ENCODE measurements at regions not wholly inside any gene's neighbourhood (a gene's known extent, or its start where the extent isn't known, plus 50 kb on each side); places are given as distances from the start of the nearest gene placed in this dataset.

DNA sequence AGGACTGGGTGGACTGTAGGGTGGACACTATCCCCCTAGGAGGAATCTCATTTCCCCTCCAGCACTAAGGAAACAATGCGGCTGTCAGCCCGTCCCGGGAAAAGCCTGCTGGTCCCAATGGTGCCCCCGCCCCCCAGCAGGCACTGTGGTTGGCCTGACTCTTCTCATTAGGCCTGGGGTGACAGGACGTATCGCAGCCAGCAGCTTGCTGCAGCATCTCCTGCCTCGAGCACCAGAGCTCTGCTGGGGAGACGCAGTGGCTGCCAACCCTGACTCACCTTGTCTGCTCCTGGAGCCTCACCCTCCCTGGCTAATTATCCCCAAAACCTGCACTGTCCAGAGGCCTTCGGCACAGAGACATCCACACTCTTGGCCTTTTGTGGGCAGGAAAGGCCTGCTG, 115.1 kb upstream of the GJB5 start:
- TF ChIP-seq EZH2 (IDR thresholded peaks at IDR 0.05; ENCODE audit: insufficient read depth, poor library complexity, severe bottlenecking): no peak
- no peak for TF ChIP-seq EZH2phosphoT487 (IDR thresholded peaks at IDR 0.05; ENCODE audit: insufficient read depth, low read depth)
